Heart left ventricle (tissue), 13 donors: ENCODE measurements at regions not wholly inside any gene's neighbourhood (a gene's known extent, or its start where the extent isn't known, plus 50 kb on each side); places are given as distances from the start of the nearest gene placed in this dataset.

Source experiments
- POLR2A ChIP-seq, 2 donors: fragments of 450-650 bp; IDR thresholded peaks; one replicate each; pipeline ENCODE4 v1.6.1; 2017; ENCODE audit warnings: antibody characterized with exemption in 2 of 2, mild to moderate bottlenecking in 2 of 2, moderate library complexity in 2 of 2
- TF ChIP-seq, protein P1 (sequence below), 12 donors: fragments of 200-600 bp; sonication (generic) in 4 of 12; IDR thresholded peaks; one replicate each; pipeline versions ENCODE4 v1.5.0 to v1.8.0; 2018 to 2022; ENCODE audit warnings: antibody characterized with exemption in 12 of 12, mild to moderate bottlenecking in 5 of 12
- donor health status: ischemic (EF 13 %, LVEDD 7.1; RV severe dilation, severe dysfunction).
- donor health status: DM: no; HTN: yes; CAD: no.
- donor health status: DM: no; HTN: no; CAD: no.
- donor health status: ischemic (EF 25% LVEDD 6.9; RV normal size, moderate dysfunction).
- donor health status: ischemic (EF 25% LVEDD 5.7; RV mildly dilated, moderate dysfunction).
- donor health status: ischemic (EF 35%, LVEDD 5.7; RV mildly dilated, moderate dysfunction).
- donor health status: nonischemic (EF 11% LVEDD 7.7; RV severe dilation, severe dysfunction).
- donor health status: DM: yes; HTN: yes; CAD: no.
- donor health status: PGD.
- donor health status: ischemic (EF 29% LVEDD 5.4; RV normal size, mild dysfunction).
- donor health status: nonischemic (EF 23%, LVEDD 6.1; RV moderate dilation, normal function).

DNA sequence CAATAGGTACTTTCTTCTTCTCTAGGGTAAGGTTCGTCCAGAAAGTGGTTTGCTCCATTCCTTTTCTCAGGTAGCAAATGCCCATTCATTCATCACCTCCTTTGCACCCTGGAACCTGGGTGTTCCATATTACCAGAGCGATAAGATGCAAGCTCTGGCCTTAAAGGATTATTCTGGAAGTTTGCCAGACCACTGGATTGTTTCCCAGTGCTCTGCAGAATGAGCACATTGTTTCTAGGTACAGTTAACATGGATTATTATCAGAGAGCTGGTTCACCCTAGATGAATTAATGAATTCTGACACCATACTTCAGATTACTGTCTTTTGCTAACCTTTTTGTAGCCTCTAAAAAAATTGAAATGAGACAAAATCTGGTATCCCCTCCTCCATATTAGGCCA is 170.9 kb upstream of the BMP4 start:
- TF ChIP-seq, protein P1, sequence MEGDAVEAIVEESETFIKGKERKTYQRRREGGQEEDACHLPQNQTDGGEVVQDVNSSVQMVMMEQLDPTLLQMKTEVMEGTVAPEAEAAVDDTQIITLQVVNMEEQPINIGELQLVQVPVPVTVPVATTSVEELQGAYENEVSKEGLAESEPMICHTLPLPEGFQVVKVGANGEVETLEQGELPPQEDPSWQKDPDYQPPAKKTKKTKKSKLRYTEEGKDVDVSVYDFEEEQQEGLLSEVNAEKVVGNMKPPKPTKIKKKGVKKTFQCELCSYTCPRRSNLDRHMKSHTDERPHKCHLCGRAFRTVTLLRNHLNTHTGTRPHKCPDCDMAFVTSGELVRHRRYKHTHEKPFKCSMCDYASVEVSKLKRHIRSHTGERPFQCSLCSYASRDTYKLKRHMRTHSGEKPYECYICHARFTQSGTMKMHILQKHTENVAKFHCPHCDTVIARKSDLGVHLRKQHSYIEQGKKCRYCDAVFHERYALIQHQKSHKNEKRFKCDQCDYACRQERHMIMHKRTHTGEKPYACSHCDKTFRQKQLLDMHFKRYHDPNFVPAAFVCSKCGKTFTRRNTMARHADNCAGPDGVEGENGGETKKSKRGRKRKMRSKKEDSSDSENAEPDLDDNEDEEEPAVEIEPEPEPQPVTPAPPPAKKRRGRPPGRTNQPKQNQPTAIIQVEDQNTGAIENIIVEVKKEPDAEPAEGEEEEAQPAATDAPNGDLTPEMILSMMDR (IDR thresholded peaks at IDR 0.05), result no peak
- TF ChIP-seq POLR2A (IDR thresholded peaks at IDR 0.05), result no peak
